GM18498 (cell line): ENCODE measurements at regions not wholly inside any gene's neighbourhood (a gene's known extent, or its start where the extent isn't known, plus 50 kb on each side); places are given as distances from the start of the nearest gene placed in this dataset.

ENCODE experiments used
- ATAC-seq: cut with Tn5 transposase; IDR thresholded peaks from one replicate; pipeline ENCODE4 v1.9.1; 2021; ENCODE audit warnings: mild to moderate bottlenecking, moderate library complexity; ENCODE audit not compliant: unreplicated experiment

- ATAC-seq: no peak
Observed at GRCh38 chr2:195606179-195606578, 50.8 kb upstream of the SLC39A10 start.

- no peak for ATAC-seq
Observed at GRCh38 chr2:195604706-195605105, 52.3 kb upstream of the SLC39A10 start.

- ATAC-seq: no peak
Observed at GRCh38 chr2:195603998-195604397, 53.0 kb upstream of the SLC39A10 start.

GRCh38 chr2:195603408-195603807, 53.6 kb upstream of the SLC39A10 start:
- no peak for ATAC-seq

- ATAC-seq: no peak
Observed at GRCh38 chr2:195602687-195603086, 54.3 kb upstream of the SLC39A10 start.

GRCh38 chr2:195601361-195601760, 55.7 kb upstream of the SLC39A10 start:
- no peak for ATAC-seq

- no peak for ATAC-seq
Observed at GRCh38 chr2:195600778-195601177, 56.2 kb upstream of the SLC39A10 start.

- no peak for ATAC-seq
Observed at GRCh38 chr2:195596840-195597239, 60.2 kb upstream of the SLC39A10 start.

GRCh38 chr2:195595825-195596224, 61.2 kb upstream of the SLC39A10 start:
- no peak for ATAC-seq

GRCh38 chr2:195594919-195595694, 61.9 kb upstream of the SLC39A10 start:
- no peak for ATAC-seq

- peak; percentile 68 for ATAC-seq
Observed at GRCh38 chr2:195594248-195594647, 62.8 kb upstream of the SLC39A10 start.

GRCh38 chr2:195592105-195592504, 64.9 kb upstream of the SLC39A10 start:
- no peak for ATAC-seq

- no peak for ATAC-seq
Observed at GRCh38 chr2:195590861-195591205, 66.2 kb upstream of the SLC39A10 start.

- no peak for ATAC-seq
Observed at GRCh38 chr2:195590199-195590860, 66.7 kb upstream of the SLC39A10 start.

GRCh38 chr2:195587966-195588365, 69.1 kb upstream of the SLC39A10 start:
- no peak for ATAC-seq

- no peak for ATAC-seq
Observed at GRCh38 chr2:195586062-195586714, 70.8 kb upstream of the SLC39A10 start.

- no peak for ATAC-seq
Observed at GRCh38 chr2:195582188-195582587, 74.8 kb upstream of the SLC39A10 start.

- ATAC-seq: no peak
Observed at GRCh38 chr2:195579776-195580555, 77.1 kb upstream of the SLC39A10 start.

GRCh38 chr2:195575879-195576401, 81.1 kb upstream of the SLC39A10 start:
- peak; percentile 77 for ATAC-seq

- ATAC-seq: no peak
Observed at GRCh38 chr2:195575016-195575415, 82.0 kb upstream of the SLC39A10 start.

GRCh38 chr2:195574312-195574711, 82.7 kb upstream of the SLC39A10 start:
- no peak for ATAC-seq
